Stimulated activated CD4-positive, alpha-beta T cell treated with anti-CD3 and anti-CD28 coated beads, Interleukin-4, amount 100 ng/mL, for 48 hours (primary cell): ENCODE measurements at regions not wholly inside any gene's neighbourhood (a gene's known extent, or its start where the extent isn't known, plus 50 kb on each side); places are given as distances from the start of the nearest gene placed in this dataset.

Experiments used
- DNase-seq, 2 donors: peaks; one replicate each; pipeline ENCODE4 v3.0.0-alpha.2; 2020; ENCODE audit warnings: low read depth in 2 of 2

- no peak for DNase-seq
Observed at GRCh38 chr12:30153981-30154380, 370.2 kb upstream of the TMTC1 start.

GRCh38 chr12:30152705-30153104 is 369.0 kb upstream of the TMTC1 start:
- no peak for DNase-seq

GRCh38 chr12:30151831-30152230 is 368.1 kb upstream of the TMTC1 start:
- no peak for DNase-seq

GRCh38 chr12:30146561-30146960 is 362.8 kb upstream of the TMTC1 start:
- DNase-seq: no peak

- no peak for DNase-seq
Observed at GRCh38 chr12:30145684-30146032, 361.9 kb upstream of the TMTC1 start.

GRCh38 chr12:30144777-30145683 is 361.3 kb upstream of the TMTC1 start:
- DNase-seq: no peak

- DNase-seq: no peak
Observed at GRCh38 chr12:30142301-30142700, 358.6 kb upstream of the TMTC1 start.

- DNase-seq: no peak
Observed at GRCh38 chr12:30138483-30138882, 354.7 kb upstream of the TMTC1 start.

GRCh38 chr12:30136696-30137095 is 353.0 kb upstream of the TMTC1 start:
- DNase-seq: no peak

- DNase-seq: no peak
Observed at GRCh38 chr12:30135776-30136175, 352.0 kb upstream of the TMTC1 start.

GRCh38 chr12:30134229-30134628 is 350.5 kb upstream of the TMTC1 start:
- DNase-seq: no peak

- DNase-seq: no peak
Observed at GRCh38 chr12:30126944-30127343, 343.2 kb upstream of the TMTC1 start.

- no peak for DNase-seq
Observed at GRCh38 chr12:30120522-30120921, 336.8 kb upstream of the TMTC1 start.

GRCh38 chr12:30117483-30117882 is 333.7 kb upstream of the TMTC1 start:
- no peak for DNase-seq

GRCh38 chr12:30111719-30112118 is 328.0 kb upstream of the TMTC1 start:
- no peak for DNase-seq

GRCh38 chr12:30110958-30111586 is 327.3 kb upstream of the TMTC1 start:
- no peak for DNase-seq

GRCh38 chr12:30110498-30110897 is 326.8 kb upstream of the TMTC1 start:
- no peak for DNase-seq

GRCh38 chr12:30108666-30109065 is 324.9 kb upstream of the TMTC1 start:
- DNase-seq: no peak

- DNase-seq: no peak
Observed at GRCh38 chr12:30106204-30106965, 322.6 kb upstream of the TMTC1 start.

- DNase-seq: no peak
Observed at GRCh38 chr12:30105505-30105904, 321.8 kb upstream of the TMTC1 start.

GRCh38 chr12:30104971-30105370 is 321.2 kb upstream of the TMTC1 start:
- no peak for DNase-seq

GRCh38 chr12:30100741-30101140 is 317.0 kb upstream of the TMTC1 start:
- DNase-seq: no peak

- DNase-seq: no peak
Observed at GRCh38 chr12:30098677-30099076, 314.9 kb upstream of the TMTC1 start.
